ENCODE measurements at regions not wholly inside any gene's neighbourhood (a gene's known extent, or its start where the extent isn't known, plus 50 kb on each side); places are given as distances from the start of the nearest gene placed in this dataset.

GRCh38 chr2:219692521-219692920 lies 65.1 kb downstream of the SLC4A3 start:
- no peak overlapping the region for H3K4me3 Mint-ChIP-seq
- ChIA-PET POLR2A (no interaction called here), CTCF (interaction anchor here (1.9 kb wide), 1 partner anchor 19 kb away, joined by 7 read pairs; no protein-coding TSS in a partner anchor)
- H3K4me1 Mint-ChIP-seq = peaks cover 6% of the 10 kb centered on the region
- H3K27ac Mint-ChIP-seq = no peak overlapping the region
- no peaks in the 10 kb centered on the region for H3K36me3 Mint-ChIP-seq (ENCODE audit: low read depth)
- H3K27me3 Mint-ChIP-seq = peaks cover 27% of the 10 kb centered on the region
- no peaks in the 10 kb centered on the region for H3K9me3 Mint-ChIP-seq (ENCODE audit: low read depth)
- intact Hi-C loops (cut with DNase I, micrococcal nuclease) = no loop called here
- DNase-seq = no peak
- no peak for ATAC-seq

DNA sequence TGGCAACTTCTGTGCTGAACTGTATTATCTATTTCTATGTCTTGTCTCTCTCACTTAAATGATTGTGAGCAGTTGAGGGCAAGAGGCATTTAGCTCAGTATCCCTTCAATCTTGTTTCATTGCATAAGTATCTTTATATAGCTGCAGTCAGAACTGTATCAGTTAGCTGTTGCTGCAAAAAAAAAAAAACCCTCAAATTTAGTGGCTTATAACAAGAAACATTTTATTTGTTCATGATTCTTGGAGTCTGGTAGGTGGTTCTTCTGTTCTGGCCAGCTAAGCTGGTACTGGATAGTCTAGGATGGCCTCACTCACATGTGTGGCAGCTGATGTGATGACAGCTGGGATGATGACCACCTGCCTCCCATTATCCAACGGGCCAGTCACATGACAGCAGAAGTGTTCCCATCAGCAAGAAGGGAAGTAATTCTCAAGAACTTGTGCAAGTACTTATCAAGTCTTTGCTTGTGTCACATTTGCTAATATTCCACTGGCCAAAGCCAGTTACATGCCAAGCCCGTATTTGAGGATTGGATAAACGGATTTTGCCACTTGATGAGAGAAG lies 67.8 kb downstream of the SLC4A3 start:
- DNase-seq = no peak
- CTCF ChIA-PET = interaction anchor here (0.9 kb wide), 1 partner anchor 154 kb away, joined by 3 read pairs; no protein-coding TSS in a partner anchor
- no peak overlapping the region for H3K4me3 Mint-ChIP-seq
- no peaks in the 10 kb centered on the region for H3K9me3 Mint-ChIP-seq (ENCODE audit: low read depth)
- no peaks in the 10 kb centered on the region for H3K4me1 Mint-ChIP-seq
- H3K36me3 Mint-ChIP-seq (ENCODE audit: low read depth) = no peaks in the 10 kb centered on the region
- intact Hi-C loops (cut with DNase I, micrococcal nuclease) = no loop called here
- no peak overlapping the region for H3K27ac Mint-ChIP-seq
- POLR2A ChIA-PET = no interaction called here
- ATAC-seq = no peak
- H3K27me3 Mint-ChIP-seq = peaks cover 39% of the 10 kb centered on the region

GRCh38 chr2:219697811-219698747 lies 70.6 kb downstream of the SLC4A3 start:
- CTCF ChIA-PET = interaction anchor here (2.9 kb wide), 1 partner anchor 8 kb away, joined by 14 read pairs; no protein-coding TSS in a partner anchor
- intact Hi-C loops (cut with DNase I, micrococcal nuclease) = no loop called here
- Mint-ChIP-seq H3K9me3 (ENCODE audit: low read depth) (no peaks in the 10 kb centered on the region), H3K4me1 (no peaks in the 10 kb centered on the region), H3K4me3 (no peak overlapping the region), H3K36me3 (ENCODE audit: low read depth) (no peaks in the 10 kb centered on the region), H3K27ac (no peak overlapping the region), H3K27me3 (peaks cover 29% of the 10 kb centered on the region)
- DNase-seq (no peak), ATAC-seq (no peak)
- POLR2A ChIA-PET = no interaction called here

DNA sequence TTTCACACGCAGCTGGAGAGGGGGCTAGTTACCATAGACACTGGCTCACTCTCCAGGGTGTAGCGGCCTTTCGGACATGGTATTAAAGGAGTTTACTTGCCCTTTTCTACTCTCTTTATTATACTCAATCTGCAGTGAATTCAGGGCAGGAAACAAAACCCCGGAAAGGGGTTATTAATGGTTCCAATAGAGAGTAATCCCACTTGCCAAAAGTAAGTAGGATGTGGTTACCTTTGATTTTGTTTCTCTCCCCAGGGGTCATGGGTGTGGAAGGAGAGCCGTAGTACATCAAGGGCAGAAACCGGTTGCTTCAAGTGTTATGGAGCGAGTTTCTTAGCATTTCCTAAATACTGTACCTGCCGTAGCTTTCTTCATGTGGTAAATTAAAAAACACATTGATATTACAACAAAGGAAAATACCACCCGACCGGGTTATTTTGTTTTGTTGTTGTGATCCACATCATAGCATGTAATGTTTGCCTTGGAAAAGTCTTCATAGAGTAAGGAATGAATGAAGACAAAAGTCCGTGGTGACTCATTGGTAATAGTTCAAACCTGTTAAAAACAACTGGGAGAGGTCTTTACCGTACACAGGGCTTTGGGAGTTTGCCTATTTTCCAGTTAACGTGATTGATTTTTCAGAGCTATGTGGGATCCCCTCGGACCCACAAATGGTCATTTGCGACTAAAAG lies 71.5 kb downstream of the SLC4A3 start:
- Mint-ChIP-seq H3K4me1 (no peaks in the 10 kb centered on the region), H3K27me3 (peaks cover 24% of the 10 kb centered on the region), H3K27ac (no peak overlapping the region), H3K36me3 (ENCODE audit: low read depth) (no peaks in the 10 kb centered on the region), H3K4me3 (no peak overlapping the region), H3K9me3 (ENCODE audit: low read depth) (no peaks in the 10 kb centered on the region)
- intact Hi-C loops (cut with DNase I, micrococcal nuclease) = no loop called here
- ATAC-seq (no peak), DNase-seq (no peak)
- ChIA-PET CTCF (interaction anchor here (1.3 to 2.9 kb wide), 2 partner anchors 9 to 24 kb away, joined by 3 to 14 read pairs; no protein-coding TSS in a partner anchor), POLR2A (no interaction called here)

DNA sequence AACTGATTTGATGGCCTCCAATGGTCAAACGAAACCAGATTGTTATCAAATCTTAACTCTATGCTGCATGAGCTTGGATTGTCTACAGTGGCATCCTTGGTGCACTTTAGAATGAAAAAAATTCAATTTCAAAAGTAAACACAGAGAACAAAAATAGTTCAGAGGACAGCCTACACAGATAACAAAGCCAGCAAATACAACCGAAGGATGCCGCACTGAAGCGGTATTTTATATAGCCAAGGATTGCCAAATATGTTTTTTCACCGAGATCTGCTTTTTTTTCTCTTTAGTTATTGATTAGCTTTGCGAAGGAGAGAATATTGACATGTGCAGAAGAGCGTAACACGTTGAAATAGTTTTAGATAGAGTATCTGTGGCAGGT lies 72.0 kb downstream of the SLC4A3 start:
- intact Hi-C loops (cut with DNase I, micrococcal nuclease) = no loop called here
- Mint-ChIP-seq H3K4me1 (no peaks in the 10 kb centered on the region), H3K36me3 (ENCODE audit: low read depth) (no peaks in the 10 kb centered on the region), H3K27ac (no peak overlapping the region), H3K9me3 (ENCODE audit: low read depth) (no peaks in the 10 kb centered on the region), H3K4me3 (no peak overlapping the region), H3K27me3 (peaks cover 24% of the 10 kb centered on the region)
- ATAC-seq = no peak
- ChIA-PET POLR2A (no interaction called here), CTCF (interaction anchor here (1.3 to 2.9 kb wide), 2 partner anchors 10 to 24 kb away, joined by 3 to 14 read pairs; no protein-coding TSS in a partner anchor)
- no peak for DNase-seq

DNA sequence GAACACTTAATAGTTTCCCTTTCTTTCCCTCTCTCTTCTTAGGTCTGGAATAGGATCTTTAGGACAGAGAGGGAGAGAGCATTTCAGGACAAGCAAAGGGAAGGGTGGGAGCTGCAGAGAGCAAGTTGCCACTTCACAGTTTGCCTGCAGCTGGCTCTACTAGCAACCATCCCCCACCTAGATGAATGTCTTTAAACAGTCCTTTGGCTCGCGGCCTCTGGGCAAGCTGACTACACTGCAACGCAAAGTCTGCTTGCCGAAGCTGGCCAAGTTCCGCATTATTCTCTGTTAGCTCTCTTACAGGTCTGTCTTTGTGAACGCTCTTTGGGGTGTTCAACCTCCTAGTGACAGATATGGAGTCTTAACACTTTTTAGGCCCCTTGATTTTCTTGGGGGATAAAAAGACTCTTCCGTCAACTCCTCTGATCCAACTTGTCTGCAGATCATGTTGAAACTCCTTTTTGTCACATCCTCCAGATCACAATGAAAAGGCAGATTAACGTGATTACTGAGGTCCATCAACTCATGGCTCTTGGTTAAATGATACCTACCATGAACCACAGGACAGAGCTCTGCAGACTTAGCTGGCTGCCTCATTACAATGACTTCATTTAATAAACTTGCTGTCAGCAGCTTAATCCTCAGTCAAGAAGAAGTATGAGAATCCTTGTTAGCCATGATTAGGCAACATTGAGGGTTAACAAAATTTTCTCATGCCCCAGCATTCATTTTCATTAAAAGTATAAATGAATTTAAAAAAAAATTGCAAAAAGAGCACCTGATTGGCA lies 74.6 kb downstream of the SLC4A3 start:
- H3K36me3 Mint-ChIP-seq (ENCODE audit: low read depth) = no peaks in the 10 kb centered on the region
- H3K27ac Mint-ChIP-seq = no peak overlapping the region
- no peaks in the 10 kb centered on the region for H3K4me1 Mint-ChIP-seq
- no peak for DNase-seq
- H3K9me3 Mint-ChIP-seq (ENCODE audit: low read depth) = no peaks in the 10 kb centered on the region
- H3K4me3 Mint-ChIP-seq = no peak overlapping the region
- peaks cover 18% of the 10 kb centered on the region for H3K27me3 Mint-ChIP-seq
- CTCF ChIA-PET = interaction anchor here (0.8 to 1.0 kb wide), 2 partner anchors 12 to 17 kb away, joined by 3 read pairs; no protein-coding TSS in a partner anchor
- intact Hi-C loops (cut with DNase I, micrococcal nuclease) = no loop called here
- no peak for ATAC-seq
- POLR2A ChIA-PET = no interaction called here

GRCh38 chr2:219702796-219703545 lies 75.5 kb downstream of the SLC4A3 start:
- no peak for ATAC-seq
- no peaks in the 10 kb centered on the region for H3K36me3 Mint-ChIP-seq (ENCODE audit: low read depth)
- H3K4me1 Mint-ChIP-seq = no peaks in the 10 kb centered on the region
- H3K4me3 Mint-ChIP-seq = no peak overlapping the region
- no peak for DNase-seq
- CTCF ChIA-PET = interaction anchor here (0.8 to 1.0 kb wide), 2 partner anchors 13 to 18 kb away, joined by 3 read pairs; no protein-coding TSS in a partner anchor
- POLR2A ChIA-PET = no interaction called here
- no peak overlapping the region for H3K27ac Mint-ChIP-seq
- no peaks in the 10 kb centered on the region for H3K9me3 Mint-ChIP-seq (ENCODE audit: low read depth)
- intact Hi-C loops (cut with DNase I, micrococcal nuclease) = no loop called here
- peaks cover 14% of the 10 kb centered on the region for H3K27me3 Mint-ChIP-seq

GRCh38 chr2:219704878-219705277 lies 77.4 kb downstream of the SLC4A3 start:
- H3K27ac Mint-ChIP-seq = no peak overlapping the region
- H3K9me3 Mint-ChIP-seq (ENCODE audit: low read depth) = no peaks in the 10 kb centered on the region
- CTCF ChIA-PET = interaction anchor here (0.6 to 1.1 kb wide), 3 partner anchors 14 to 164 kb away, joined by 3 read pairs; no protein-coding TSS in a partner anchor
- H3K36me3 Mint-ChIP-seq (ENCODE audit: low read depth) = no peaks in the 10 kb centered on the region
- H3K4me1 Mint-ChIP-seq = no peaks in the 10 kb centered on the region
- intact Hi-C loops (cut with DNase I, micrococcal nuclease) = no loop called here
- no peak for DNase-seq
- no peak overlapping the region for H3K4me3 Mint-ChIP-seq
- POLR2A ChIA-PET = no interaction called here
- no peak for ATAC-seq
- peaks cover 10% of the 10 kb centered on the region for H3K27me3 Mint-ChIP-seq

GRCh38 chr2:219706823-219707281 lies 79.4 kb downstream of the SLC4A3 start:
- POLR2A ChIA-PET = no interaction called here
- intact Hi-C loops (cut with DNase I, micrococcal nuclease) = no loop called here
- Mint-ChIP-seq H3K27me3 (peaks cover 14% of the 10 kb centered on the region), H3K36me3 (ENCODE audit: low read depth) (no peaks in the 10 kb centered on the region), H3K4me1 (no peaks in the 10 kb centered on the region), H3K9me3 (ENCODE audit: low read depth) (no peaks in the 10 kb centered on the region), H3K4me3 (no peak overlapping the region), H3K27ac (no peak overlapping the region)
- DNase-seq = no peak
- no peak for ATAC-seq
- CTCF ChIA-PET = no interaction called here

- H3K27ac Mint-ChIP-seq = no peak overlapping the region
- DNase-seq (no peak), ATAC-seq (no peak)
- no peaks in the 10 kb centered on the region for H3K4me1 Mint-ChIP-seq
- ChIA-PET CTCF (interaction anchor here (0.6 kb wide), 1 partner anchor 1669 kb away, joined by 3 read pairs; no protein-coding TSS in a partner anchor), POLR2A (no interaction called here)
- no peaks in the 10 kb centered on the region for H3K9me3 Mint-ChIP-seq (ENCODE audit: low read depth)
- no peaks in the 10 kb centered on the region for H3K36me3 Mint-ChIP-seq (ENCODE audit: low read depth)
- peaks cover 18% of the 10 kb centered on the region for H3K27me3 Mint-ChIP-seq
- H3K4me3 Mint-ChIP-seq = no peak overlapping the region
- intact Hi-C loops (cut with DNase I, micrococcal nuclease) = no loop called here
Observed at GRCh38 chr2:219707496-219708285, 80.3 kb downstream of the SLC4A3 start.
